ENCODE measurements at regions not wholly inside any gene's neighbourhood (a gene's known extent, or its start where the extent isn't known, plus 50 kb on each side); places are given as distances from the start of the nearest gene placed in this dataset.

DNA sequence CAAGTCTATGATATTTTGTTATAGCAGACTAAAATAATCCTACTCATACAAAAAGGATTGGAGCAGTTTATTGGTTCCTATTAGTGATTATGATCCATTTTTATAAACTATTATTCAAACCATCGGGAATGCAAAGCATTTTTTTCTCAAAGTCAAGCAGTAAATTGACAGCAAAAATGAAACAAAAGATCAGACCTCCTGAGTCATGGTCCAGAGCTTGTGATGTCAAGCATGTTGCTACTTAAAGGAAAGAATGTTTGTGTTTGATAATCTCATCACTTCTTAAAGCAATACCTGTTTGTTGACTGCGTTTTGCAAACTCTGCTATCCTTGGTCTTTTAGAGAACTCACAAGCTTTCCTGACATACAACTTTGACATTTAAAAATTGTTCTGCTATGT is 204.4 kb downstream of the SAMD5 start:
- no peak for DNase-seq

DNA sequence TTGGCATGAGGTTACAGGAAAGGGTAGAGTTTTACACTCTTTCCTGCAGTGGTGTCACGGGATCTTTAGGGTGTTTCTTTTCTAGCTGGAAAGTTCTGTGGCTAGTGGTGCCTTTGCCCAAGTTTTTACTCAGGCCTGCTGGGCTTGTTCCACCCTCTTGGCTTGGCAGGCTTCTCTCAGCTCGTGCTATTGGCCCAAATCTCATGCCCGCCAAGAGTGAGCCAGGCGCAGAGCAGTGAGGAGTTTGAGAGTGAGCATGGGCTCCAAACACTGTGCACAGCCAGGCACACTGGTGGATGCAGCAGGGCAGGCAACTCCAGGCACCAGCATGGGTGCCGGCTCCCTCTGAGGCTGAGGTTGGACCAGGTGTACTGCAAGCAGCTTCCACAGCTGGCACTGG is 206.5 kb downstream of the SAMD5 start:
- peak in 3 of 58 donors; percentile 4 to 7 (median 5) for DNase-seq

DNA sequence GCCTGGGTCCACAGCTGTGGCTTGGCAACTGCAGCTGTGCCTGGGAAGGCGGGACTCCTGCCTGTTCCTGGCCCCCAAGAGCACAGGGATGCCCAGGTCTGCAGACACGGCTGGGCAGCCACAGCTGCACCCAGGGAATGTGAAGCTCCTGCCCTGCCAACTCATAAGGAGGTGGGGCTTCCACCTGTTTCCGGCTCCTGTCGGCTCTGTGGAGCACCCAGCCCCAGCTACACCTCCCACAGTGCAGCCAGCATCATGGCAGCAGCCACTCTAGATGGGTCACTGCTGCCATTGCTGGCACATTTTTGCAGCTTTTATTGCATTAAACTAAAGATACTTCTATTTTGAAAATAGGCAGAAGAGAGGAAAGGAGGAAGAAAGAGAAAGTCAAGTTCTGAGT is 207.9 kb downstream of the SAMD5 start:
- DNase-seq, result no peak

DNA sequence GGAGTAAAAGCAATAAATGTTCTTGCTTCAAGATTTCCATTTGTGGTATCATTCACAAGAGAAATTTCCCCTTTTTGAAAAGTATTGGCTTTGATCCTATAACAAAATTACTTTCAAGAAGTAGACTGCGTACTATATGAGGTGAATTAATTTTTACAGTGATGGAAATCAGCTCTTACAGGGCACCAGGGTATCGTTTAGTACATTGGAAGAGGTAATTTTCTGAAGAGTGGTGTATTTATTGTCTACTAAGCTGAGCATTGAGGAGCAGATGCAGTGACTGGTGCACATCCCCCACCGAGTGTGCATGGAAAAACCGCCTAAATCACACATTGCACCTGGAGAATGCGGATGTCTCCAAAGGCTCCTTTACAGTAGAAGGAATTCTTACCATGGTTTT is 209.5 kb downstream of the SAMD5 start:
- DNase-seq, result no peak

DNA sequence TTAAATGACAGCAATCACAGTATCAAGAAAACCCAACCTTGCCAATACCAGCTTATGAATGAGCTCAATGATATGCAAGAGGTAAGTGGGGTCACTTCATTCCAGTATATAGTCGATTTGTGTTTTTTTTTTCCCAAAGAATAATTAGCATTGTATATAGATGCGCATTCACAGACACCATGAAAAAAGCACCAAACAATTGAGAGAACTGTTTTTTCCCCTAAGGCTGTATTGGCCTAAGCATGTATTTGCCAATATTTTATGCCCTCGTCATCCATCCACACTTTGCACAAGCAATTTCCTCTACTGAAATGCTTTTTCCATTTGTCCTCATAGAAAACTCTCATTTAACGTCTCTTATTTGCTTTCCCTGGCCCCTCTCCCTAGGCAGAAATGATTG is 213.7 kb downstream of the SAMD5 start:
- no peak for DNase-seq

DNA sequence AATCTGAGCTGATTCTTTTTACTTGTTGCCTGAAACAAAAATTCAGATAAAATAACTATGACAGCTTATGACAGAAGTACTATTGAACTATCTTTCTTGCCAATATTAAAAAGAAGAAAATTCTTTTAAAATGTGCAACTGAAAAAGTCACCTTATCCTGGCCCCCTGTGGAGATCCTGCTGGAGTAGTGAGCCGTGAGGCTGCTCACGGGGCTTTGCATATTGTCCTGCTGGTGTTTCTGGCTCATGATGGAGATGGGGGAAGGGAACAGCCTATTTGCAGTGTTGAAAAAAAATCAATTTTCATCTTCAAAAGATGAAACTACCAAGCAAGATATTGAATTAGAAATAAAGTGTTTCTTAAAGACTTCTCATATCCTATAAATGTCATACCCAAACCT is 216.0 kb downstream of the SAMD5 start:
- no peak for DNase-seq

DNA sequence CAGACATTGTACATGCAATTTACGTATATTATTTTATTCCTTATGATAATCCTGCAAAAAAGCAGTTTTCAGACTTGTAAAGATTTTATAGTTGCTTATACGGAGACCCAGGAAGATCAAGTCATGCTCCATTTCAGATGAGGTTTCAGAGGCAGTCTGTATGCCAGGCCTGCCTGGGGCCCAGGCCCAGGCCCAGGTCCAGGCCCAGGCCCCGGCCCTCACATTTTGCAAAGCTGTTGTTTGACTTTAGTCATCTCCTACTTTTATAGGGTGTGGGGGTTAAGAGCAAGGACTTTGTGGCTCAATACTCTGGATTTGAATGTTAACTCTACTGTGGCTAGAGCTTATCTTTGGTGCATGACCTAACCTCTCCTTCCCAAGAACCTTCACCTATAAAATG is 217.9 kb downstream of the SAMD5 start:
- DNase-seq, result no peak

DNA sequence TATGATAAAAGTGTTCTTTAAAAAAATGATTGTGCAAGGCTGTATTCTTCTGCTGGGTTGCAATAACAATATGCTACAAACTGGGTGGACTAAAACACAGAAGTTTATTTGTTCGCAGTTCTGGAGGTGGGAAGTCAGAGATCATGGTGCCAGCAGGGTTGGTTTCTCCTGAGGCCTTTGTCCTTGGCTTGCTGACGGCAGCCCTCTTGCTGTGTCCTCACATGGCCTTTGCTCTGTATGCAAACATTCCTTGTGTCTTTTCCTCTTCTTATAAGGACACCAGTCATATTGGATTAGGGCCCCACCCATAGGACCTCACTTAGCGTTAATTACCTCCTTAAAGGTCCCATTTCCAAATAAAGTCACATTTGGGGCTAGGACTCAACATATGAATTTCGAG is 220.4 kb downstream of the SAMD5 start:
- DNase-seq, result no peak

DNA sequence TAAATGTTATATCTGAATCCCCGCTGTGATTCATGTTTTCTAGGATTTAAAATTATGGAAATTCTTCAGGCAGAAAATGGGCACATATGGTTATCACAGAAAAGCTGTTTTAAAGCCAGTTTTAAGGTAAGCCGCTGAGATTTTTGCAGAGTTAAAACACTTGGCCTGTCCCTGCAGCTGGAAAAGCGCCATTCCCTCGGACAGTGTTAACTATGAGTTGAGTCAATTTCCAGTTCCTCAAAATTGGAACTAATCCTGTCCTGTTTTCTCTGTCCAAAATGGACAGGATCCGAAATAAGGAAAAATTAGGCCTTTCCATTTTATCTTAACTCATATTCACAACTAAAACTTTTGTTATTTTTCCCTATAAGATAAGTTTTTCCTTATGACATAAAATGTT is 225.2 kb downstream of the SAMD5 start:
- no peak for DNase-seq

DNA sequence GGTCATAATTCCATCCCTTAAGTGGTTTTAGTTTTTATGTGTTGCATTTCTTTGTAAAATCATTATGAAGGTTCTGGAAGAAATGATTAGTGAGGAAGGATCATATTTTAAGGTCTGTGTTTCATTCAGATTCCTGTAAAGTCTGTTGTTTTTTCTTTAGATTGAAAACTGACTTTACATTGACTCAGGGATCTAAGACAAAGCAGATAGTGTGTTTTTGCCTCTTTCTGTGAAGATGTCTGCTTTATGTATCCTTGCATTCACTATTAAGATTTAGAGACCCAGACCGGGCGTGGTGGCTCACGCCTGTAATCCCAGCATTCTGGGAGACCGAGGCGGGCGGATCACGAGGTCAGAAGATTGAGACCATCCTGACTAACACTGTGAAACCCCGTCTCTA is 225.7 kb downstream of the SAMD5 start:
- no peak for DNase-seq

DNA sequence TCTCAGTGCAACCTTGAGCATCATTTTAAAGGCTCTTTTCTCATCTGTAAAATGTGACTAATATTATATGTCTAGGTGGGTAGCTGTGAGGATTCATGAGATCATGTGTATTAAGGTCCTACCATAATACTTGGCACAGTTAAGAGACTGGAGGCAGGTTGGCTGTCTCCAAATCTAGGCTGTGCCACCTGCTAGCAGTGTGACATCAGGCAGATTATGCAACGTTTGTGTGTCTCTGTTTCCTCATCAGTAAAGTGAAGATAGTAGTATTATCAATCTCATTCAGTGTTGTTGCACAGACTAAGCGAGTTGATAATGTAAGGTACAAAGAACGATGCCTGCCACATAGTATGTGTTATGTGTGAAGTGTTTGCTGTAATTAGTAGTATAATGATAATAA is 227.4 kb downstream of the SAMD5 start:
- no peak for DNase-seq

DNA sequence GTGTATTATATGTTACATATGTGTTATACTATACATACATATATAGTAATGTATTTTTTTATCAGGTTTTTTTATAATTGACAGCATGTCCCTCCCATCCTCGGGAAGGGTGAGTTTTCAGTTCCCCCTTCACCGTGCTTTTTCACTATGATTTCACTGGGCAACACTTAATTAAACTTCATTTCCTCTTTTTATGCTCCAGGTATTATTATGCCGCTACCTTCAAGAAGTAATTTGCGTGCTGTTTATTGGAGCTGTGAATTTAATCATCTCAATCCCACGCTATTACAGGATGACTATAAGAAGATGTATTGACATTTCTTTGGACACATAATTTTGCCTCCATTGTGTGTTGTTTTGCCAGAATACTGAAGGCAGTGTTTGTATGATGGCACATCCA is 228.6 kb downstream of the SAMD5 start:
- no peak for DNase-seq

DNA sequence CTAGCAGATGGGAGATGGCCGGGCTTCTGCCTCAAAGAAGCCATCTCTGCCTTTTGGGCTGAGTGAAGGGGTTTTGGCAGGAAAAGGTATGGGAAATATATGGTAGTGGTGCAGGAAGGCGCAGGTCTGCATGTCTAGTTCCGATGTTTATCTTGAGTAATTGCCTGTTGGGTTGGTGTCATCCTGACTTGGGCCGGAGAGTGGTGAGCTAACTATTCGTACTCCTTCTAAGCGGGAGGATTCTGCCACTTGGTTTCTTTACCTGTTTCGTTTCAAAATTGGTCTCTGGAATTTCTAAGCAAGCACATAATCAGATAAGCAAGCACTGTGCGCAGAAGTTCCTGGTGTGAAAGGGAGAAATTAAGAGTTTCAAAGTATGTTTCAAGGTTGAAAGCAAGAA is 229.6 kb downstream of the SAMD5 start:
- DNase-seq, result no peak

DNA sequence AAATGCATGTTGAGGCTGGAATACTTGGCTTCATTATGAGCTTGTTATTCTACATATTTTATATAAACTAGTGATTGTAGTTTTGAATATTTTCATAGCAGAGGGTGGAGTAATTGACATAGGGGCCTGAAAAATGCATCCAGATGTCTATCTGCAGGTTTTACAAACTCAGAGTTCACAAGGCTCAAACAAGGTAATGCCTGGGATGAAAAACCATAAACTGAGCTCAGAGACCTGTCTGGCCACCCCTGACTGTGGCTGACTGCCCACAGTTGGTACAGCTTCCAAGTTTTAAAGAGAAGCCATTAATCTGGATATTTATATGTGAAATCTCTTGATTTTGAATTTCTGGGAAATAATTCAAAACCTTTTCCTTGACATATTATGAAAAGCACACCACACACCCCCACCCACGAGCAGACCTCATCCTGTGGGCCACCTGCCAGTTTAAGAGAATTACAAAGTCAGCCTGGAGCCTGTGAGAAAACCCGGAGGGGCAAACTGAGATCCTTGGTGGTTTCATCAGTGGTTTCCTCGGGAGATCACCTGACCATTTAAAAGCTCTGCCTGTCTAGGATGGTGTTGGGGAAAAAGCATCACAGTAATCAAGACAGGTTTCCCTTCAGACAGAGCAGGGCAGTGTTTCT is 230.1 kb downstream of the SAMD5 start:
- no peak for DNase-seq

DNA sequence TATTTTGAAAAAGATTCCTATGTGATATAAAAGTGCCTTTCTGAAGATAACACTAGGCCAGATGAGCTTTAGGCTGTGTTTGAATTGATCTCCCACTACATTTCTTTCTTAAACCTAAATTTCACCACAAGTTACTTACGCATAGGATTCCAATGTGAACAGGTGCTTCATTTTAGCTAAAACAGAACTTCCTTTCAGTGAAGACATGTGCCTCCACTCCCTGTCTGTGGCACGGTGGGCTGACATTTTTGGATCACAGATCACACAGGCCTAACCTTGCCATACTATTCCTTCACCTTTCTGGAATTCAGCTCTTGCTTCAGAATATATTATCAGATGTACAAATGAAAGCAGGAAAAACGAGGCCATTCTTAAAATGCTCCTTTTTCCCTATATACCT is 231.8 kb downstream of the SAMD5 start:
- no peak for DNase-seq

DNA sequence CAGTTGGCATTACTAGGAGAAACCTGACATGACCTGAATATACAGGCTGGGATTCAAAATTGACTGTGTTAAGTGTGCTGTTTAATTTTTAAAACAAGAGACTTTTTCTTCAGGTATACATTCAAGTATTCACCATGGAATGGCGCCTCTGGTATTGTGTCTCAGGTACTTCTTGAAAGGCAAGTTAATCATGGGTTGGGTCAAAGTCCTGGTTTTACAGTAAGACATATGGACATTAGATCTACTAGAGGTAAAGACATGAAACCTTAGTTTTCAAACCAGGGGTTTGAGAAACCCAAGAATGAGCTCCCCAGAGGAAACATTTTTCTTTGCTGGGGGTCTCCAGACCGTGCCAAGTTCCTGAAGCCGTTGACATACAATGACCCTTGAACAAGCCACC is 232.4 kb downstream of the SAMD5 start:
- no peak for DNase-seq

DNA sequence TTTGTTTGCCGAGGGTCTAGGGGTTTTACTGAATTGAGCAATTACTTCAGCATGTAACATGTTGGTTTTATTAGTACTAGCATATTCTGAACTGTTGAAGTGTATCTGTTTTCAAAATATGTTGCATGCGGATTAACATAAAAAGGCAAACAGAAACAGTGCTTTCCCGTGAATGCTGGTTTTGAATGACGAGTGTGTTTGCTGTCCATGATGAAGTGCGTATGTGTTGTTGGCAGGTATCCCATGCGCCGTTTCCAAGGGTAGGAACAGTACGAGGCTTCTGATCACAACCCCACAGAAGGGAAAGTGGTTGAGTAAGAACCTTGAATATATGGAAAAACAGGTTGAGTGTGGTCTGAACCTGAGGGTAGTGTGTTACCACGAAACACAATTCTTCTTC is 232.9 kb downstream of the SAMD5 start:
- DNase-seq, result no peak

DNA sequence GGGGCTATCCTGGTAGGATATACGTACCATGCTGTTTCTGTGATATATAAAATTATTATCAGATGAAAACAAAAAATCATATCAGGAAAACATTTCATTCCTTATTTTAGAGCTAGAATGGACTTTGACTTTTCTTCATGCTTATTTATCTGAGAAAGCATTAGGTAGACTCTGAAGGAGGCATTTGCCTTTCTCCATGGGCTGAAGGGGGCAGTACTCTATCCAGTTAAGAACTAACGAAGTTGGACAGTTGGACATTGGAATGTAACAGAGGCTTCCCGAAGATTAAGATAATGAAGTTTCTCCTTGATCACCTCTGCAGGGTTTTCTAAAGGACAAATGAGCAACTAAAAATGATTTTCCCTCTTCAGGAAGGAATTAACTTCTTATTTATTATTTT is 233.9 kb downstream of the SAMD5 start:
- DNase-seq, result no peak

DNA sequence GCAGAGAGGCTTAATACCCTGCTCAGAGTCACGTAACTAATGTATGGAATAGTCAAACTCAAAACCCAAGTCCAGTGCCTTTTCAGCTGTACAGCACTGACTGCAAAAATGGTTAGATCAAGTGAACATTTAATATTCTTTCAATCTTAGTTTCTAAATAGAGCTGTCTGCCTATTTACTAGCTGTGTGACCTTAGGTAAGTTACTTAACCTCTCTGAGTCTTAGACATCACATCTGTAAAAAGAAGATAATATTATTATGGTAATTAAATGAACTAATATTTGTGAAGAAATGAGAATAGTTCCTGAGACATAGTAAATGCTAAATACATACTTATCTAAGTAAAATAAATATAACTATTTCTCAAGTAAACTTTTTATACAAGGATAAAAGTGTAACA is 235.5 kb downstream of the SAMD5 start:
- DNase-seq, result no peak

DNA sequence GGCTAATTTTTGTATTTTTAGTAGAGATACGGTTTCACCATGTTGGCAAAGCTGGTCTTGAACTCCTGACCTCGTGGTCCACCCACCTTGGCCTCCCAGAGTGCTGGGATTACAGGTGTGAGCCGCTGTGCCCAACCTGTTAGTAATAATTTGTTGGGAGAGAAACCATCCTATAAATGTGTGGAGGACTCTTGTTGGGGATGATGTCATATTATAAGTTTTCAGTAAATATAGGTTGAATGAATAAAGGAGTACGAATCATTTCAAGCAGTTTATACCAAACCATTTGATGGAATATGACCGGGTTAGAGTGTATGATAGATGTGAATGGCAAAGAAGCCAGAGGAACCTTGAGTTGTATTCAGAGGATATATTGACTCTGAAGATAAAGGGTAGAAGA is 240.8 kb downstream of the SAMD5 start:
- no peak for DNase-seq

DNA sequence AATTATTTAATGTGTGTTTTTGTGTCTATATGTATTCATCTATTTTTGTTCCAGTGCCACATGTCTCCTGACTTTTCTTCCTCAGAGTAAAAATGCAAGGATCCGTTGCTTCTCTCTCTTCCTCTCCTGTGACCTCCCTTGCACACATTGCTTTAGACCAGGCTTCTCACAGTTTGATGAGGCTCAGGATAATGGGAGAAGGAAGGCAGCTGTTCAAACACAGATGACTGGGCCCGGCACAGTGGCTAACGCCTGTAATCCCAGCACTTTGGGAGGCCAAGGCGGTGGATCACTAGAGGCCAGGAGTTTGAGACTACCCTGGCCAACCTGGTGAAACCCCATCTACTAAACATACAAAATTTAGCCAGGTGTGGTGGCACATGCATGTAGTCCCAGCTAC is 241.9 kb downstream of the SAMD5 start:
- DNase-seq, result no peak

DNA sequence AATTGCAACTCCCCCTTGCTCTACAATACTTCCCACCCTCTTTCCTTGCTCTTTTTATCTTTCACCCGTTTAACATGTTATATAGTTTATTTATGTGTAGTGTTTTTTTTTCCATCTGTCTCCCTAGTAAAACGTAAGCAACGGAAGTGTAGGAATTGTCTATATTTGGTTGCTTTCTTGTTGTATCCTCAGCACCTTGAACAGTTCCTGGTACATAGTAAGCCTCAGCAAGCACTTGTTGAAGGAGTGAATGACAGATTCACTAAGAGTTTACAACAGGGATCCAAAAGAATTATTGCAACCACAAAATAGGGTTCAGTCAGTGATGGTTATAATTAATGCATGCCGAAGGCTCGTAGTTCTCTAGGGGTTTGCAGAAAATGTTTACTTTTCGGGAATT is 242.7 kb downstream of the SAMD5 start:
- DNase-seq, result no peak

DNA sequence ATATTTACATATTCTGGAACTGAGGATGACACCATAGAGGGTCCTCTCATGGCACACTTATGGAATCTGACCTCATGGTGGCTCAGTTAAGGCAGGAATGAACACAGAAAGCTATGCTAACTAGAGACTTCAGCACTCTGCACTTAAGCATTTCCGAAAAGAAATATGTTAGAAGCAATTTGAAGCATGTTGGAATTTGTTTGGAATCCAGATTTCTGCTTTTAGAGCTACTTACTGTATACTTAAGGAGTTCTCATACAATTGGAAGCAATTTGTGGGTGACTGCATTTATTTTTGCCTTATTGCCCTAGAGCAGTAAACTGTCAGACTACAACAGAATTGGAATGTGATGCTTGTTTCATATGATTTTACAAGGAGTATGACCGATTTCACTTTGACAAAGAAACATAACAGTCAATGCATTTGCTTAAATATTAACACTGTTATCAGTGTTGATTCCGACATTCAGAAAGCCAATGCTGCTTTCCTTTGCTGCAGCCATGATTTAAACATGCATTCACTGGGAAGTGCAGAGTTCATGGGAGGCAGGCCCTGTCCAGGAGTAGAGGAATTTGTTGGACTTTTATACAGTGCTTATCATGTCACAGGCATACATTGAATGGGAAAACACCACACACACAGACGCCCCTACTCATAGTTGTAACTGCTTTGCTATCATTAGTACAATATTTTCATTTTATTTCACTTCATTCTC is 244.4 kb downstream of the SAMD5 start:
- no peak for DNase-seq

DNA sequence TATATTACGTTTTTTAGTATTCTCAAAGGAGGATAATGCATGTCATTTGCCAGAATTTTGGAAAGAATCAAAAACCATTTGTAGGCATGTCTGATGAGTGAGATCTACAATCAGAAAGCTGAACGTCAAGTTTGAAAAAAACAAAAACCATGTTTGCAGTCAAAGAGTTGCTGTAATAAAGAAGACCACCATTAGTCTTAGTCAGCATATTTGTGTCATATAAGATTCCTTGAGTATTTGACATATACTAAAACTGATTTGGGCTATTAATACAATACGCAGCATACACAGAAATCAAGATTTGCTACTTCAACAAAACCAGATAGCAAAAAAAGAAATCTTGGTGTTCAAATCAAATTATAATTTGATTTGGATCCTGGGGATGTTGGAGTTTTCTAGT is 247.5 kb downstream of the SAMD5 start:
- no peak for DNase-seq

Measured in anterior cingulate cortex (tissue), 58 donors.